Muscle layer of colon (tissue), 2 donors: ENCODE measurements at regions not wholly inside any gene's neighbourhood (a gene's known extent, or its start where the extent isn't known, plus 50 kb on each side); places are given as distances from the start of the nearest gene placed in this dataset.

Source experiments
- H3K27ac ChIP-seq: one replicate; pipeline ENCODE4 v1.7.0; 2013; ENCODE audit warnings: low read depth, mild to moderate bottlenecking, low read length, moderate library complexity
- H3K27me3 ChIP-seq, 2 donors: one replicate each; pipeline ENCODE4 v1.7.0; 2013; ENCODE audit warnings: low read length in 2 of 2, mild to moderate bottlenecking in 2 of 2; ENCODE audit not compliant: insufficient read depth in 2 of 2, control insufficient read depth in 1 of 2
- H3K36me3 ChIP-seq: one replicate; pipeline ENCODE4 v1.7.0; 2013; ENCODE audit warnings: mild to moderate bottlenecking, low read length; ENCODE audit not compliant: insufficient read depth
- H3K4me1 ChIP-seq: one replicate; pipeline ENCODE4 v1.7.0; 2013; ENCODE audit warnings: mild to moderate bottlenecking, low read length; ENCODE audit not compliant: insufficient read depth
- H3K4me3 ChIP-seq, 2 donors: one replicate each; pipeline ENCODE4 v1.7.0; 2013; ENCODE audit warnings: low read length in 2 of 2, low read depth in 1 of 2, mild to moderate bottlenecking in 1 of 2, moderate library complexity in 1 of 2
- H3K9ac ChIP-seq: one replicate; pipeline ENCODE4 v1.7.0; 2013; ENCODE audit warnings: low read length
- H3K9me3 ChIP-seq: one replicate; pipeline ENCODE4 v1.7.0; 2013; ENCODE audit warnings: mild to moderate bottlenecking, low read length
- donor health status: abdominal sarcoma.
- donor health status: Adenocarcinoma of cecum.

GRCh38 chr13:37435881-37436280, 162.7 kb downstream of the POSTN start:
- no peaks in the 10 kb centered on the region for H3K27me3 ChIP-seq
- H3K4me3 ChIP-seq = no peak overlapping the region
- H3K4me1 ChIP-seq = no peaks in the 10 kb centered on the region
- no peaks in the 10 kb centered on the region for H3K36me3 ChIP-seq
- no peaks in the 10 kb centered on the region for H3K9me3 ChIP-seq
- no peak overlapping the region for H3K27ac ChIP-seq
- H3K9ac ChIP-seq = no peak overlapping the region

- Histone ChIP-seq H3K27ac (no peak overlapping the region), H3K9me3 (no peaks in the 10 kb centered on the region), H3K9ac (no peak overlapping the region), H3K36me3 (no peaks in the 10 kb centered on the region), H3K27me3 (no peaks in the 10 kb centered on the region), H3K4me1 (no peaks in the 10 kb centered on the region), H3K4me3 (no peak overlapping the region)
Observed at GRCh38 chr13:37433086-37433485, 165.5 kb downstream of the POSTN start.

GRCh38 chr13:37429976-37430375, 168.6 kb downstream of the POSTN start:
- Histone ChIP-seq H3K9ac (no peak overlapping the region), H3K4me1 (no peaks in the 10 kb centered on the region), H3K4me3 (no peak overlapping the region), H3K9me3 (no peaks in the 10 kb centered on the region), H3K36me3 (no peaks in the 10 kb centered on the region), H3K27ac (no peak overlapping the region), H3K27me3 (no peaks in the 10 kb centered on the region)

GRCh38 chr13:37427843-37428494, 170.6 kb downstream of the POSTN start:
- Histone ChIP-seq H3K27me3 (no peaks in the 10 kb centered on the region), H3K36me3 (no peaks in the 10 kb centered on the region), H3K4me1 (no peaks in the 10 kb centered on the region), H3K9me3 (no peaks in the 10 kb centered on the region), H3K27ac (no peak overlapping the region), H3K9ac (no peak overlapping the region), H3K4me3 (no peak overlapping the region)

- Histone ChIP-seq H3K9me3 (no peaks in the 10 kb centered on the region), H3K27me3 (no peaks in the 10 kb centered on the region), H3K9ac (no peak overlapping the region), H3K36me3 (no peaks in the 10 kb centered on the region), H3K4me3 (no peak overlapping the region), H3K4me1 (no peaks in the 10 kb centered on the region), H3K27ac (no peak overlapping the region)
Observed at GRCh38 chr13:37418490-37418889, 180.1 kb downstream of the POSTN start.

GRCh38 chr13:37417060-37417441, 181.5 kb downstream of the POSTN start:
- no peaks in the 10 kb centered on the region for H3K27me3 ChIP-seq
- H3K4me1 ChIP-seq = no peaks in the 10 kb centered on the region
- H3K36me3 ChIP-seq = no peaks in the 10 kb centered on the region
- H3K9ac ChIP-seq = no peak overlapping the region
- H3K27ac ChIP-seq = no peak overlapping the region
- no peak overlapping the region for H3K4me3 ChIP-seq
- H3K9me3 ChIP-seq = no peaks in the 10 kb centered on the region

GRCh38 chr13:37416291-37417059, 182.1 kb downstream of the POSTN start:
- no peaks in the 10 kb centered on the region for H3K4me1 ChIP-seq
- no peaks in the 10 kb centered on the region for H3K36me3 ChIP-seq
- no peak overlapping the region for H3K4me3 ChIP-seq
- no peak overlapping the region for H3K27ac ChIP-seq
- no peaks in the 10 kb centered on the region for H3K9me3 ChIP-seq
- no peaks in the 10 kb centered on the region for H3K27me3 ChIP-seq
- no peak overlapping the region for H3K9ac ChIP-seq

GRCh38 chr13:37413161-37413560, 185.4 kb downstream of the POSTN start:
- no peak overlapping the region for H3K27ac ChIP-seq

GRCh38 chr13:37412241-37412921, 186.2 kb downstream of the POSTN start:
- no peaks in the 10 kb centered on the region for H3K27me3 ChIP-seq
- H3K9me3 ChIP-seq = no peaks in the 10 kb centered on the region
- no peak overlapping the region for H3K9ac ChIP-seq
- H3K4me3 ChIP-seq = no peak overlapping the region
- H3K27ac ChIP-seq = no peak overlapping the region
- H3K36me3 ChIP-seq = no peaks in the 10 kb centered on the region
- H3K4me1 ChIP-seq = no peaks in the 10 kb centered on the region

More at GRCh38 chr13:37413161-37413560, 185.4 kb downstream of the POSTN start:
- H3K4me1 ChIP-seq = no peaks in the 10 kb centered on the region
- H3K27me3 ChIP-seq = no peaks in the 10 kb centered on the region
- H3K9me3 ChIP-seq = no peaks in the 10 kb centered on the region
- no peak overlapping the region for H3K9ac ChIP-seq
- H3K36me3 ChIP-seq = no peaks in the 10 kb centered on the region
- no peak overlapping the region for H3K4me3 ChIP-seq

GRCh38 chr13:37410316-37410715, 188.3 kb downstream of the POSTN start:
- H3K4me3 ChIP-seq = no peak overlapping the region
- H3K36me3 ChIP-seq = no peaks in the 10 kb centered on the region
- no peaks in the 10 kb centered on the region for H3K9me3 ChIP-seq

GRCh38 chr13:37409756-37410155, 188.8 kb downstream of the POSTN start:
- H3K36me3 ChIP-seq = no peaks in the 10 kb centered on the region
- no peak overlapping the region for H3K4me3 ChIP-seq
- H3K4me1 ChIP-seq = no peaks in the 10 kb centered on the region
- no peaks in the 10 kb centered on the region for H3K27me3 ChIP-seq
- H3K9me3 ChIP-seq = no peaks in the 10 kb centered on the region
- H3K27ac ChIP-seq = no peak overlapping the region
- H3K9ac ChIP-seq = no peak overlapping the region

More at GRCh38 chr13:37410316-37410715, 188.3 kb downstream of the POSTN start:
- no peaks in the 10 kb centered on the region for H3K4me1 ChIP-seq
- no peaks in the 10 kb centered on the region for H3K27me3 ChIP-seq
- no peak overlapping the region for H3K9ac ChIP-seq
- H3K27ac ChIP-seq = no peak overlapping the region
